SK-N-SH treated with all-trans-retinoic acid at 6 μM for 48 hours (cell line): ENCODE measurements at regions not wholly inside any gene's neighbourhood (a gene's known extent, or its start where the extent isn't known, plus 50 kb on each side); places are given as distances from the start of the nearest gene placed in this dataset.

Experiments used
- ARNTL ChIP-seq: fragments of 450-650 bp; formaldehyde crosslinking; IDR thresholded peaks from 2 replicates; pipeline ENCODE4 v1.5.0; 2020; ENCODE audit warnings: low read depth, mild to moderate bottlenecking, moderate library complexity, borderline replicate concordance
- BACH2 ChIP-seq: fragments of 250-450 bp; sonication (Bioruptor Pico); IDR thresholded peaks from 2 replicates; pipeline ENCODE4 v1.9.0; 2021; ENCODE audit warnings: mild to moderate bottlenecking, borderline replicate concordance
- CSDC2 ChIP-seq: fragments of 250-450 bp; sonication (Bioruptor Pico); IDR thresholded peaks from 2 replicates; pipeline ENCODE4 v1.5.0; 2020; ENCODE audit warnings: mild to moderate bottlenecking, moderate library complexity
- GLIS3 ChIP-seq: fragments of 250-450 bp; sonication (Bioruptor Pico); IDR thresholded peaks from 2 replicates; pipeline ENCODE4 v1.5.0; 2020; ENCODE audit warnings: mild to moderate bottlenecking, moderate library complexity
- ISL1 ChIP-seq: fragments of 250-450 bp; sonication (Bioruptor Pico); IDR thresholded peaks from 2 replicates; pipeline ENCODE4 v2.1.2; 2022; ENCODE audit warnings: mild to moderate bottlenecking, moderate library complexity
- PATZ1 ChIP-seq: fragments of 250-450 bp; sonication (Bioruptor Pico); IDR thresholded peaks from 2 replicates; pipeline ENCODE4 v1.8.0; 2020; ENCODE audit warnings: mild to moderate bottlenecking, moderate library complexity, borderline replicate concordance
- RARB ChIP-seq: fragments of 250-450 bp; sonication (Bioruptor Pico); IDR thresholded peaks from 2 replicates; pipeline ENCODE4 v1.8.0; 2021; ENCODE audit warnings: mild to moderate bottlenecking, moderate library complexity
- SNAI2 ChIP-seq: fragments of 250-450 bp; sonication (Bioruptor Pico); IDR thresholded peaks from 2 replicates; pipeline ENCODE4 v1.5.0; 2020; ENCODE audit warnings: mild to moderate bottlenecking, moderate library complexity
- TOX ChIP-seq: fragments of 250-450 bp; sonication (Bioruptor Pico); IDR thresholded peaks from 2 replicates; pipeline ENCODE4 v1.8.0; 2021; ENCODE audit warnings: mild to moderate bottlenecking, moderate library complexity, borderline replicate concordance
- ZFP3 ChIP-seq: fragments of 250-450 bp; sonication (Bioruptor Pico); IDR thresholded peaks from 2 replicates; pipeline ENCODE4 v1.5.0; 2020; ENCODE audit warnings: mild to moderate bottlenecking, moderate library complexity
- ZFP30 ChIP-seq: fragments of 450-650 bp; formaldehyde crosslinking; IDR thresholded peaks from 2 replicates; pipeline ENCODE4 v1.5.0; 2022; ENCODE audit warnings: mild to moderate bottlenecking, moderate library complexity
- ZNF565 ChIP-seq: fragments of 450-650 bp; formaldehyde crosslinking; conservative IDR thresholded peaks from 2 replicates; pipeline ENCODE4 v1.5.0; 2020; ENCODE audit warnings: low read depth, mild to moderate bottlenecking, moderate library complexity
- ZNF70 ChIP-seq: fragments of 450-650 bp; formaldehyde crosslinking; IDR thresholded peaks from 2 replicates; pipeline ENCODE4 v1.5.0; 2020; ENCODE audit warnings: mild to moderate bottlenecking, moderate library complexity

GRCh38 chr10:130805635-130806030 is 505.9 kb downstream of the TCERG1L start:
- no peak for TF ChIP-seq ARNTL
- TF ChIP-seq PATZ1 (CRISPR knock-in tag): no peak
- no peak for TF ChIP-seq TOX (CRISPR knock-in tag)
- no peak for TF ChIP-seq RARB (CRISPR knock-in tag)
- TF ChIP-seq ZNF565 (CRISPR knock-in tag): no peak
- no peak for TF ChIP-seq ZFP3
- no peak for TF ChIP-seq ZFP30 (CRISPR knock-in tag)
- no peak for TF ChIP-seq CSDC2 (CRISPR knock-in tag)
- no peak for TF ChIP-seq SNAI2 (CRISPR knock-in tag)
- TF ChIP-seq ISL1 (CRISPR knock-in tag): no peak
- TF ChIP-seq ZNF70 (CRISPR knock-in tag): no peak
- no peak for TF ChIP-seq GLIS3 (CRISPR knock-in tag)
- no peak for TF ChIP-seq BACH2 (CRISPR knock-in tag)
